ENCODE measurements at regions not wholly inside any gene's neighbourhood (a gene's known extent, or its start where the extent isn't known, plus 50 kb on each side); places are given as distances from the start of the nearest gene placed in this dataset.

DNA sequence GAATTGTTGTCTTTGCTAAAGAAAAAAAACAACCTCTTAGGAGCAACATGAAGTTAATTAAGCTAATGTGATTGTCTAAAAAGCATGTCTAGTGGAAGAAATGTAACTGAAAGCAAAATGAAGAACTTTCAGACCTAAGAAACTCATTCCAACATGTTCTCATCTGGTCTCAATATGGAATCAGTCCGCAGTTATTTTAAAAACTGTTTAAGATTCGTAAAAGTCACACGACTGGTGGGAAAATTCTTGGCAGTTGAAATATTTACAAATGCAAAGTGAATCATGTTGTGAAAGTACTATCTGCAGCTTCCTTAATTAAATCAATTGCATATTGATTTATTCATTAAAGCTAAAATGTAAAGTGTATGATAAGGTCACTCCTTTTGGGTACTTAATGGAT, 117.8 kb upstream of the DIAPH2 start:
- no peak for TF ChIP-seq POLR2A (IDR thresholded peaks at IDR 0.05)
- TF ChIP-seq CTCF (IDR thresholded peaks at IDR 0.05) = no peak

All from right lobe of liver (tissue), 4 donors.